ENCODE measurements at regions not wholly inside any gene's neighbourhood (a gene's known extent, or its start where the extent isn't known, plus 50 kb on each side); places are given as distances from the start of the nearest gene placed in this dataset.

- H3K4me3 ChIP-seq (ENCODE audit: low read length), result no peak overlapping the region
- DNase-seq (ENCODE audit: low read depth), result no peak
- no peak for TF ChIP-seq CTCF (conservative IDR thresholded peaks at IDR 0.05; ENCODE audit: low read depth, low read length)
These were observed 781.5 kb downstream of the TBL1XR1 start for GRCh38 chr3:176415661-176416295.

DNA sequence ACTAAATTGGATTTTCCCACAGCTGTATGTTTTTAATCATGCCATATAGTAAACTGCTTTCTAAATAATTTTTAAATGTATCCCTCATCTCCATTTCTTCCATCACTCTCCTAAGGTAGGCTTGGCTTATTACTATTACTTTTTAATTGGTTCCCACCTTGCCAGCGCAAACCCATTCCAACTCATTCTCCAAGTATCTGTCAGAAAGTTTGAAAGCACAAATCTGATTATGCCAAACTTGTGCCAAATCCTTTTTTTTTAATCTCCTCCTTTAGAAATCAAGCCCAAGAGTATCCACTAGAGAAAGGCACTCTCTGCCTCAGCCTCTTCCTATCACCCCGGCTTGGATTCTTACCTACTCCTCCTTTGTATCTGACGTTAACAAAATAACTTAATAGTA is 784.5 kb downstream of the TBL1XR1 start:
- H3K4me3 ChIP-seq (ENCODE audit: low read length), result no peak overlapping the region
- DNase-seq (ENCODE audit: low read depth), result no peak
- no peak for TF ChIP-seq CTCF (conservative IDR thresholded peaks at IDR 0.05; ENCODE audit: low read depth, low read length)

GRCh38 chr3:176403531-176403930 is 793.8 kb downstream of the TBL1XR1 start:
- H3K4me3 ChIP-seq (ENCODE audit: low read length), result no peak overlapping the region
- no peak for TF ChIP-seq CTCF (conservative IDR thresholded peaks at IDR 0.05; ENCODE audit: low read depth, low read length)
- DNase-seq (ENCODE audit: low read depth), result no peak

DNA sequence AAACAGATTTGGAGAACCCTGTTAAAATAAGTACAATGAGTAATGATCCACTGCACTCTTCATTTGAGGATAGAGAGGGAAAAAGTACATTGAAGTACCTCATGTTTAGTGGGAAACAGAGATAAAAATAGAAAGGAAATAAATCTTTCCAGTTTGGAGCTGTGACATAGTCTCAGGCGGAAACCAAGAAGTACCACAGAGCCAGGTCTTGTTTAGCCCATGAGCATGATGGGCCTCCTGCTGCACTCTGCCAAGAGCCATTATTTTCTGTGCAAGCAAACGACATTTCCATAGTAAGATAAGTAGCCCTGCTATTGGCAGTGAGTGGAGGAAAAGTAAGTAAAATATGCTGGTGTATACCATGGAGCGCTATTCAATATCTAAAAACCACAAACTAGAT is 796.1 kb downstream of the TBL1XR1 start:
- no peak for DNase-seq (ENCODE audit: low read depth)
- TF ChIP-seq CTCF (conservative IDR thresholded peaks at IDR 0.05; ENCODE audit: low read depth, low read length), result no peak
- H3K4me3 ChIP-seq (ENCODE audit: low read length), result no peak overlapping the region

- TF ChIP-seq CTCF (conservative IDR thresholded peaks at IDR 0.05; ENCODE audit: low read depth, low read length), result no peak
- no peak overlapping the region for H3K4me3 ChIP-seq (ENCODE audit: low read length)
- no peak for DNase-seq (ENCODE audit: low read depth)
These were observed 798.1 kb downstream of the TBL1XR1 start for GRCh38 chr3:176399193-176399592.

GRCh38 chr3:176395240-176395639 is 802.0 kb downstream of the TBL1XR1 start:
- TF ChIP-seq CTCF (conservative IDR thresholded peaks at IDR 0.05; ENCODE audit: low read depth, low read length), result no peak
- H3K4me3 ChIP-seq (ENCODE audit: low read length), result no peak overlapping the region
- DNase-seq (ENCODE audit: low read depth), result no peak

GRCh38 chr3:176378789-176379188 is 818.5 kb downstream of the TBL1XR1 start:
- no peak overlapping the region for H3K4me3 ChIP-seq (ENCODE audit: low read length)
- no peak for DNase-seq (ENCODE audit: low read depth)
- TF ChIP-seq CTCF (conservative IDR thresholded peaks at IDR 0.05; ENCODE audit: low read depth, low read length), result no peak
